Esophagus squamous epithelium (tissue), 5 donors: ENCODE measurements at regions not wholly inside any gene's neighbourhood (a gene's known extent, or its start where the extent isn't known, plus 50 kb on each side); places are given as distances from the start of the nearest gene placed in this dataset.

ENCODE experiments used
- DNase-seq: peaks from one replicate; lab custom pipeline; 2025; lab: John Stamatoyannopoulos, UW
- H3K27ac ChIP-seq, 4 donors: fragments of 200-600 bp; sonication (generic); one replicate each; pipeline ENCODE4 v1.5.1; 2016 to 2019; ENCODE audit warnings: mild to moderate bottlenecking in 1 of 4
- H3K27me3 ChIP-seq, 4 donors: fragments of 200-600 bp; sonication (generic); 1 replicate in 3 of 4; 2 replicates in 1 of 4; pipeline versions ENCODE4 v1.5.1 to v1.6.0; 2017 to 2021; ENCODE audit warnings: antibody characterized with exemption in 1 of 4
- H3K36me3 ChIP-seq, 3 donors: fragments of 200-600 bp; sonication (generic); one replicate each; pipeline ENCODE4 v1.5.1; 2016 to 2019
- H3K4me1 ChIP-seq, 3 donors: fragments of 200-600 bp; sonication (generic); one replicate each; pipeline ENCODE4 v1.5.1; 2017 to 2019
- H3K4me3 ChIP-seq, 4 donors: fragments of 200-600 bp; sonication (generic); 1 replicate in 3 of 4; 2 replicates in 1 of 4; pipeline ENCODE4 v1.5.1; 2016 to 2019; ENCODE audit warnings: mild to moderate bottlenecking in 2 of 4, moderate library complexity in 1 of 4
- H3K9me3 ChIP-seq, 3 donors: fragments of 200-600 bp; sonication (generic); one replicate each; pipeline ENCODE4 v1.5.1; 2016 to 2019
- CTCF ChIP-seq, 6 experiments: fragments of 450-650 bp in 4 of 6; fragments of 200-600 bp in 2 of 6; sonication (generic) in 2 of 6; IDR thresholded peaks; one replicate each; pipeline ENCODE4 v1.5.1; 2016 to 2019; ENCODE audit warnings: antibody characterized with exemption in 6 of 6, mild to moderate bottlenecking in 4 of 6, moderate library complexity in 4 of 6
- POLR2A ChIP-seq, 4 donors: fragments of 450-650 bp; IDR thresholded peaks; one replicate each; pipeline ENCODE4 v1.6.1; 2017; ENCODE audit warnings: antibody characterized with exemption in 4 of 4, mild to moderate bottlenecking in 4 of 4, moderate library complexity in 3 of 4
- WGBS, 2 donors: methylation state at CpG; one replicate each; pipeline ENCODE4 v1.1.5; 2018; 5-methylcytosine and 5-hydroxymethylcytosine counted together
- intact Hi-C: fragments of 100-400 bp; cut with DNase I; formaldehyde crosslinking; loops from one replicate; pipeline ENCODE4 v1.15.0; 2022
- donor health status: DM: yes; HTN: yes; CAD: no.

- no peaks in the 10 kb centered on the region for H3K9me3 ChIP-seq
- no peaks in the 10 kb centered on the region for H3K36me3 ChIP-seq
- intact Hi-C loops, result no loop called here
- H3K27me3 ChIP-seq, result no peaks in the 10 kb centered on the region
- H3K4me1 ChIP-seq, result peaks cover 0 to 46% (median 8%) of the 10 kb centered on the region in 3 donors
- no peak for TF ChIP-seq POLR2A (IDR thresholded peaks at IDR 0.05)
- H3K4me3 ChIP-seq, result no peak overlapping the region
- WGBS, 2 donors, result 57 to 72% methylated on average over 4 of the region's 4 CpGs
- no peak for DNase-seq
- H3K27ac ChIP-seq, result peak overlapping the region in 1 of 4 donors; percentile 51
Observed at GRCh38 chr4:17060230-17060629, 161.8 kb upstream of the LDB2 start.

GRCh38 chr4:17058916-17059741 lies 160.7 kb upstream of the LDB2 start:
- no peaks in the 10 kb centered on the region for H3K27me3 ChIP-seq
- H3K4me3 ChIP-seq, result peak overlapping the region in 1 of 4 donors; percentile 22
- H3K4me1 ChIP-seq, result peaks cover 0 to 38% (median 8%) of the 10 kb centered on the region in 3 donors
- intact Hi-C loops, result no loop called here
- 52 to 57% methylated on average over 9 to 10 of the region's 10 CpGs for WGBS, 2 donors
- H3K36me3 ChIP-seq, result no peaks in the 10 kb centered on the region
- H3K9me3 ChIP-seq, result no peaks in the 10 kb centered on the region
- TF ChIP-seq POLR2A (IDR thresholded peaks at IDR 0.05), result no peak
- no peak for TF ChIP-seq CTCF (IDR thresholded peaks at IDR 0.05)
- H3K27ac ChIP-seq, result peak overlapping the region in 3 of 4 donors; percentile 13 to 69 (median 51)
- DNase-seq, result no peak

GRCh38 chr4:17058536-17058915 lies 160.1 kb upstream of the LDB2 start:
- DNase-seq, result no peak
- no peaks in the 10 kb centered on the region for H3K9me3 ChIP-seq
- H3K36me3 ChIP-seq, result no peaks in the 10 kb centered on the region
- intact Hi-C loops, result no loop called here
- peak overlapping the region in 1 of 4 donors; percentile 22 for H3K4me3 ChIP-seq
- no peaks in the 10 kb centered on the region for H3K27me3 ChIP-seq
- peaks cover 0 to 34% (median 8%) of the 10 kb centered on the region in 3 donors for H3K4me1 ChIP-seq
- peak overlapping the region in 2 of 4 donors; percentile 51 to 69 for H3K27ac ChIP-seq
- WGBS, 2 donors, result 63 to 72% methylated on average over 4 of the region's 4 CpGs
- TF ChIP-seq CTCF (IDR thresholded peaks at IDR 0.05), result no peak
- TF ChIP-seq POLR2A (IDR thresholded peaks at IDR 0.05), result no peak

- WGBS, 2 donors, result 68 to 80% methylated on average over 6 of the region's 6 CpGs
- no peak overlapping the region for H3K27ac ChIP-seq
- H3K4me3 ChIP-seq, result no peak overlapping the region
- H3K9me3 ChIP-seq, result no peaks in the 10 kb centered on the region
- intact Hi-C loops, result no loop called here
- H3K27me3 ChIP-seq, result no peaks in the 10 kb centered on the region
- TF ChIP-seq POLR2A (IDR thresholded peaks at IDR 0.05) (no peak), CTCF (IDR thresholded peaks at IDR 0.05) (no peak)
- peaks cover 0 to 33% (median 8%) of the 10 kb centered on the region in 3 donors for H3K4me1 ChIP-seq
- no peak for DNase-seq
- no peaks in the 10 kb centered on the region for H3K36me3 ChIP-seq
Observed at GRCh38 chr4:17057035-17057434, 158.6 kb upstream of the LDB2 start.

GRCh38 chr4:17055788-17056187 lies 157.3 kb upstream of the LDB2 start:
- no peak overlapping the region for H3K27ac ChIP-seq

More at GRCh38 chr4:17055788-17056187, 157.3 kb upstream of the LDB2 start:
- Histone ChIP-seq H3K4me3 (no peak overlapping the region), H3K36me3 (no peaks in the 10 kb centered on the region), H3K4me1 (peaks cover 0 to 33% (median 8%) of the 10 kb centered on the region in 3 donors), H3K9me3 (no peaks in the 10 kb centered on the region), H3K27me3 (no peaks in the 10 kb centered on the region)
- no peak for TF ChIP-seq POLR2A (IDR thresholded peaks at IDR 0.05)
- no peak for TF ChIP-seq CTCF (IDR thresholded peaks at IDR 0.05)
- 75 to 79% methylated on average over 2 of the region's 2 CpGs for WGBS, 2 donors
- no peak for DNase-seq
- intact Hi-C loops, result no loop called here
